ENCODE measurements at regions not wholly inside any gene's neighbourhood (a gene's known extent, or its start where the extent isn't known, plus 50 kb on each side); places are given as distances from the start of the nearest gene placed in this dataset.

DNA sequence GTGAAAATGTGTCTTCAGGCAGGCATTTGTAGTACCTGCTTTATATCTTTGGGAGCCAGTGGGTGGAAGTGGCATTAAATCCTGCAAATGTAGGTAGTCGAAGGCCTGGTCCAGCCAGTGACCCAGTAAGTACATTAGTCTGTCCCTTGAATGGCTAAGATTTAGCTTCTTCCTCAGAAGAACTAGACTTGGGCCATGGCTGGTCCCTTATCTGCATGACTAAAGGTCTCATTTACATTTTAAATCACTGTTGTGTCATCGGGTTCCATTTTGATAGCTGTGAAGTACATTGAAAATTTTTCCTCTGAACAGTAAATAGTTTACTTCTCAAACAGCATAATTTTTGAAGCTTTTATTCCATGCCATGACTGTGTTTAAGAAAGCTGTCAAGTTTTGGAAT is 438.4 kb upstream of the KLHL29 start:
- no peak overlapping the region for H3K27ac ChIP-seq (ENCODE audit: low read length)
- no peak overlapping the region for H2AFZ ChIP-seq (ENCODE audit: low read depth, low read length)
- H3K36me3 ChIP-seq (replicated peaks; ENCODE audit: low read depth, low read length), result no peaks in the 10 kb centered on the region
- no peak overlapping the region for H3K9ac ChIP-seq (ENCODE audit: low read length)
- no peak overlapping the region for H3K4me3 ChIP-seq (ENCODE audit: low read length)
- no peaks in the 10 kb centered on the region for H4K20me1 ChIP-seq (ENCODE audit: insufficient read depth, low read length)
- H3K9me3 ChIP-seq (ENCODE audit: insufficient read depth, low read length), result no peaks in the 10 kb centered on the region
- H3K4me2 ChIP-seq (ENCODE audit: low read length), result no peak overlapping the region
- no peaks in the 10 kb centered on the region for H3K79me2 ChIP-seq (ENCODE audit: low read length)
- H3K27me3 ChIP-seq (ENCODE audit: low read depth, low read length), result no peaks in the 10 kb centered on the region
- no peaks in the 10 kb centered on the region for H3K4me1 ChIP-seq (ENCODE audit: low read length)
- TF ChIP-seq, protein P1, sequence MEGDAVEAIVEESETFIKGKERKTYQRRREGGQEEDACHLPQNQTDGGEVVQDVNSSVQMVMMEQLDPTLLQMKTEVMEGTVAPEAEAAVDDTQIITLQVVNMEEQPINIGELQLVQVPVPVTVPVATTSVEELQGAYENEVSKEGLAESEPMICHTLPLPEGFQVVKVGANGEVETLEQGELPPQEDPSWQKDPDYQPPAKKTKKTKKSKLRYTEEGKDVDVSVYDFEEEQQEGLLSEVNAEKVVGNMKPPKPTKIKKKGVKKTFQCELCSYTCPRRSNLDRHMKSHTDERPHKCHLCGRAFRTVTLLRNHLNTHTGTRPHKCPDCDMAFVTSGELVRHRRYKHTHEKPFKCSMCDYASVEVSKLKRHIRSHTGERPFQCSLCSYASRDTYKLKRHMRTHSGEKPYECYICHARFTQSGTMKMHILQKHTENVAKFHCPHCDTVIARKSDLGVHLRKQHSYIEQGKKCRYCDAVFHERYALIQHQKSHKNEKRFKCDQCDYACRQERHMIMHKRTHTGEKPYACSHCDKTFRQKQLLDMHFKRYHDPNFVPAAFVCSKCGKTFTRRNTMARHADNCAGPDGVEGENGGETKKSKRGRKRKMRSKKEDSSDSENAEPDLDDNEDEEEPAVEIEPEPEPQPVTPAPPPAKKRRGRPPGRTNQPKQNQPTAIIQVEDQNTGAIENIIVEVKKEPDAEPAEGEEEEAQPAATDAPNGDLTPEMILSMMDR (IDR thresholded peaks at IDR 0.05; ENCODE audit: low read depth, low read length), result no peak
- no peak for TF ChIP-seq EZH2phosphoT487 (IDR thresholded peaks at IDR 0.05; ENCODE audit: low read depth)

DNA sequence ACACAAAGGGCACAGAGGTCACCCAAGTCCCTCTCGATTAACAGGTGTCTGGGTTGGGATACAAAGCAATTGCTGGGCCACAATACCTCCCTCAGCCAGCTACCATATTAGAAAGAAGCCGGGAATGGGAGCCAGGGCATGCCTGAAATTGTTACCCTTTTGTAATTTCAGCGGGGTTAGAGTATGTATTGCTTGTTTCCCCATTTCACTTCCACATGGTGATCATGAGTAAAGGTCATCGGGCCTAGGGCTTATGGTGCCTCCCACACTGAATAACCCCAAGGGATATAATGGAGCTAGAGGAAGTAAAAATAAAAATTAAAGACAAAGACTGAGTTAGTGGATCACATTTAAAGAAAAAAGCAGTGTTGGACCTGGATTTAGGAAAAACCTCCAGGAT is 437.2 kb upstream of the KLHL29 start:
- Histone ChIP-seq H3K9ac (ENCODE audit: low read length) (no peak overlapping the region), H3K36me3 (replicated peaks; ENCODE audit: low read depth, low read length) (no peaks in the 10 kb centered on the region), H3K9me3 (ENCODE audit: insufficient read depth, low read length) (no peaks in the 10 kb centered on the region), H3K4me1 (ENCODE audit: low read length) (no peaks in the 10 kb centered on the region), H3K27me3 (ENCODE audit: low read depth, low read length) (no peaks in the 10 kb centered on the region), H2AFZ (ENCODE audit: low read depth, low read length) (no peak overlapping the region), H3K4me3 (ENCODE audit: low read length) (no peak overlapping the region), H3K4me2 (ENCODE audit: low read length) (no peak overlapping the region), H3K79me2 (ENCODE audit: low read length) (no peaks in the 10 kb centered on the region), H3K27ac (ENCODE audit: low read length) (no peak overlapping the region), H4K20me1 (ENCODE audit: insufficient read depth, low read length) (no peaks in the 10 kb centered on the region)
- no peak for TF ChIP-seq EZH2phosphoT487 (IDR thresholded peaks at IDR 0.05; ENCODE audit: low read depth)
- TF ChIP-seq, protein P1 (IDR thresholded peaks at IDR 0.05; ENCODE audit: low read depth, low read length), result no peak

DNA sequence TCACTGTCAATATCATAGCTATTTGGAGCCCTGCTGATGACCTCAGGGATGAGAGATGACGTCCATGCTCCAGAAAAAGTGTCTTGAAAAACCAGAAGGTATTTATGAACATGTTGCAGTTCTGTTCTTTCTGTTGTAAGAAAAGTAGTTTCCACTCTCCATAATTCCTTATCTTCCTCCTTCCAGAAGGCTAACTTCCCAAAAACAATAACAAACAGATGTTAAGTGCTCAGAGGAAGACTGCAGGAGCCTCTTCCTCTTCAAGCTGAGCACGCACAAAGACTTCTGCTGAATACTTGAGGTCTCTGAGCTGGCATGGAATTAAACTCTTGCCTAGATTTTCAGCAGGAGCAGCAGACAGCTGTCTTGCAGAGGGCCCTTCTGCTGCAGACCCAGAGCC is 434.5 kb upstream of the KLHL29 start:
- no peaks in the 10 kb centered on the region for H3K4me1 ChIP-seq (ENCODE audit: low read length)
- no peak overlapping the region for H2AFZ ChIP-seq (ENCODE audit: low read depth, low read length)
- H3K27ac ChIP-seq (ENCODE audit: low read length), result no peak overlapping the region
- no peaks in the 10 kb centered on the region for H4K20me1 ChIP-seq (ENCODE audit: insufficient read depth, low read length)
- H3K4me2 ChIP-seq (ENCODE audit: low read length), result no peak overlapping the region
- H3K9me3 ChIP-seq (ENCODE audit: insufficient read depth, low read length), result no peaks in the 10 kb centered on the region
- H3K4me3 ChIP-seq (ENCODE audit: low read length), result no peak overlapping the region
- H3K27me3 ChIP-seq (ENCODE audit: low read depth, low read length), result no peaks in the 10 kb centered on the region
- H3K36me3 ChIP-seq (replicated peaks; ENCODE audit: low read depth, low read length), result no peaks in the 10 kb centered on the region
- no peaks in the 10 kb centered on the region for H3K79me2 ChIP-seq (ENCODE audit: low read length)
- H3K9ac ChIP-seq (ENCODE audit: low read length), result no peak overlapping the region
- no peak for TF ChIP-seq EZH2phosphoT487 (IDR thresholded peaks at IDR 0.05; ENCODE audit: low read depth)
- TF ChIP-seq, protein P1 (IDR thresholded peaks at IDR 0.05; ENCODE audit: low read depth, low read length), result no peak

DNA sequence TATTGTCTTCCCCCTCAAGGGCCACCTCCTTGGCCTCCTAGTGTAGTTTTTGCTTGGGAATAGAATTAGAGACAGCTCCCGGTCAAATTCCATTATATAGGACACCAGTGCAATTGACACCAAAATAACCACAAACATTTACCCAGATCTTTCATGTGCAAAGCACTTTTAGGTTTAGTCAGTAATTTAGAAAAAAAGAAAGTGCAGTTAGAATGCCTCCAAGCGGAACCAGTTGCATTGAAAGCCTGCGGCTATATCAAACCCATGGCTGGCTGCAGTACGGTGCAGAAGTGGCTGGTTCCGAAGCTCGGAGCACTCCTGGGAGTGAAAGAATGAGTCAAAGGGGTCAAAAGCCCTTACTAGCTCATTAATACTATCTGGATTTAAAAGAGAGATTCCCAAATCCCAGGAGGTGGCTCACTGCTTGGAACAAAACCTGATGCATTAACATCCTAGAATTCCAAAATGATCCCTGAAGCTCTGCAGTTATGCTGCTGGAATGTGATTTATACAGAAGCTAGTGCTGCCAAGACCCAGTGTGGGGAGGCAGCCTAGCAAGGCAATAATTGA is 432.2 kb upstream of the KLHL29 start:
- Histone ChIP-seq H3K4me3 (ENCODE audit: low read length) (no peak overlapping the region), H3K9me3 (ENCODE audit: insufficient read depth, low read length) (no peaks in the 10 kb centered on the region), H2AFZ (ENCODE audit: low read depth, low read length) (no peak overlapping the region), H3K27ac (ENCODE audit: low read length) (no peak overlapping the region), H4K20me1 (ENCODE audit: insufficient read depth, low read length) (no peaks in the 10 kb centered on the region), H3K79me2 (ENCODE audit: low read length) (no peaks in the 10 kb centered on the region), H3K27me3 (ENCODE audit: low read depth, low read length) (no peaks in the 10 kb centered on the region), H3K36me3 (replicated peaks; ENCODE audit: low read depth, low read length) (no peaks in the 10 kb centered on the region), H3K4me1 (ENCODE audit: low read length) (no peaks in the 10 kb centered on the region), H3K9ac (ENCODE audit: low read length) (no peak overlapping the region), H3K4me2 (ENCODE audit: low read length) (no peak overlapping the region)
- TF ChIP-seq, protein P1 (IDR thresholded peaks at IDR 0.05; ENCODE audit: low read depth, low read length), result no peak
- TF ChIP-seq EZH2phosphoT487 (IDR thresholded peaks at IDR 0.05; ENCODE audit: low read depth), result no peak
